ENCODE measurements at regions not wholly inside any gene's neighbourhood (a gene's known extent, or its start where the extent isn't known, plus 50 kb on each side); places are given as distances from the start of the nearest gene placed in this dataset.
"Not testable (repeated sequence)": the region's sequence is repeated elsewhere in the genome, so short reads cannot be mapped to it uniquely, and the experiment has no call there.

- DNase-seq, result no peak
- no peaks in the 10 kb centered on the region for H3K36me3 ChIP-seq (replicated peaks in 1 of 2)
- peak overlapping the region in 2 of 5 donors; percentile 10 to 68 for H3K27ac ChIP-seq
- TF ChIP-seq POLR2A (IDR thresholded peaks at IDR 0.05) (no peak), CTCF (IDR thresholded peaks at IDR 0.05) (no peak)
- peaks cover 8 to 13% of the 10 kb centered on the region in 2 donors for H3K4me1 ChIP-seq (replicated peaks in 1 of 2)
- intact Hi-C loops (cut with DNase I), result loop anchor here (5.0 to 10.0 kb wide), 3 partner anchors 60 to 120 kb away; no protein-coding TSS in a partner anchor
- WGBS, 4 donors, result 91 to 98% (median 93%) methylated on average over 8 of the region's 8 CpGs
- no peaks in the 10 kb centered on the region for H3K27me3 ChIP-seq
- no peaks in the 10 kb centered on the region for H3K9me3 ChIP-seq (replicated peaks in 1 of 3)
- H3K4me3 ChIP-seq, result no peak overlapping the region
Measured at GRCh38 chr10:30531751-30532530, 97.6 kb downstream of the LYZL2 start.

GRCh38 chr10:30529373-30529998 is 95.5 kb downstream of the MAP3K8 start:
- intact Hi-C loops (cut with DNase I), result no loop called here
- Histone ChIP-seq H3K4me1 (replicated peaks in 1 of 2) (no peaks in the 10 kb centered on the region), H3K4me3 (no peak overlapping the region), H3K36me3 (replicated peaks in 1 of 2) (no peaks in the 10 kb centered on the region), H3K27ac (peak overlapping the region; percentile 12 to 78 (median 33)), H3K9me3 (replicated peaks in 1 of 3) (no peaks in the 10 kb centered on the region), H3K27me3 (no peaks in the 10 kb centered on the region)
- DNase-seq, result peak; percentile 47 to 79 (median 65)
- TF ChIP-seq CTCF (IDR thresholded peaks at IDR 0.05) (no peak), POLR2A (IDR thresholded peaks at IDR 0.05) (no peak)
- WGBS, 4 donors, result 68 to 79% (median 74%) methylated on average over 15 to 28 of the region's 28 CpGs

GRCh38 chr10:30528429-30528786 is 94.4 kb downstream of the MAP3K8 start:
- Histone ChIP-seq H3K36me3 (replicated peaks in 1 of 2) (no peaks in the 10 kb centered on the region), H3K27ac (peak overlapping the region in 1 of 5 donors; percentile 66), H3K27me3 (no peaks in the 10 kb centered on the region), H3K4me1 (replicated peaks in 1 of 2) (no peaks in the 10 kb centered on the region), H3K9me3 (replicated peaks in 1 of 3) (no peaks in the 10 kb centered on the region), H3K4me3 (no peak overlapping the region)
- intact Hi-C loops (cut with DNase I), result no loop called here
- DNase-seq, result no peak
- no peak for TF ChIP-seq CTCF (IDR thresholded peaks at IDR 0.05)
- TF ChIP-seq POLR2A (IDR thresholded peaks at IDR 0.05), result no peak
- WGBS, 4 donors, result 84 to 91% (median 86%) methylated on average over 6 of the region's 6 CpGs

GRCh38 chr10:30527623-30528428 is 93.8 kb downstream of the MAP3K8 start:
- Histone ChIP-seq H3K4me1 (replicated peaks in 1 of 2) (no peaks in the 10 kb centered on the region), H3K4me3 (no peak overlapping the region), H3K27me3 (no peaks in the 10 kb centered on the region), H3K36me3 (replicated peaks in 1 of 2) (no peaks in the 10 kb centered on the region), H3K27ac (no peak overlapping the region), H3K9me3 (replicated peaks in 1 of 3) (no peaks in the 10 kb centered on the region)
- no peak for DNase-seq
- intact Hi-C loops (cut with DNase I), result no loop called here
- 81 to 89% (median 83%) methylated on average over 12 of the region's 12 CpGs for WGBS, 4 donors
- no peak for TF ChIP-seq POLR2A (IDR thresholded peaks at IDR 0.05)
- TF ChIP-seq CTCF (IDR thresholded peaks at IDR 0.05), result no peak

GRCh38 chr10:30522661-30523078 is 88.7 kb downstream of the MAP3K8 start:
- H3K4me3 ChIP-seq; H3K27ac ChIP-seq; intact Hi-C loops (cut with DNase I); H3K4me1 ChIP-seq (replicated peaks in 1 of 2); H3K9me3 ChIP-seq (replicated peaks in 1 of 3); H3K27me3 ChIP-seq; H3K36me3 ChIP-seq (replicated peaks in 1 of 2): not testable (repeated sequence)
- 42 to 54% (median 46%) methylated on average over 8 of the region's 8 CpGs for WGBS, 4 donors
- DNase-seq, result peak in 2 of 7 donors; percentile 44 to 45

Measured in adrenal gland (tissue), 9 donors.